ENCODE measurements at regions not wholly inside any gene's neighbourhood (a gene's known extent, or its start where the extent isn't known, plus 50 kb on each side); places are given as distances from the start of the nearest gene placed in this dataset.

DNA sequence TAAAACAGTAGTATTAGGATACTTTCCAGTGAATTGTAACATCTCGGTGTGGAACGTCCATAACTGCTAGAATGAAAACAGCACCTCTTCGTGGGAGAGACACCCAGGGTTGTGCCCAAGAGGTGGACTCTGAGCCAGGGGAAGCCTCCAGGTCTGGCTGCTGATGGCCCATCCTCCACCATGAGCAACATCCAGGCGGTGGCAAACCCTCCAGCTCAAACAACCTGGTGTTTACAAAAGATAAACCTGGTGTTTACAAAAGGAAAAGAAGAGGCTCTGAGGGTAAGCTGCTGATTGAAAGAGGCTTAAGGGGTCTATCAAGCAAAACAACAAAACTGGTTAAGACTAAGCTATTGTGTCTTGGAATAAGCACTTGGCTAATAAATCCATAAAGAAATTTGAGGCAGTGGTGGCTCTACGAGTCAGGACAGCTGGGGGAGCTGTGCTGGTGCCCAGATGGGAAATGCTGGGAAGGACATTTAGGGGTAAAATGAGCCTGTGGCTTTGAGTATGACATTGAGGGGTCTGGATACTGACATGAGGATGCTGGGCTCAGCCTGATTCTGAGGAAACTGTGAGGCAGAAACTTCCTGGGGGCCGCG lies 909.0 kb downstream of the BRD1 start:
- TF ChIP-seq, protein P1, sequence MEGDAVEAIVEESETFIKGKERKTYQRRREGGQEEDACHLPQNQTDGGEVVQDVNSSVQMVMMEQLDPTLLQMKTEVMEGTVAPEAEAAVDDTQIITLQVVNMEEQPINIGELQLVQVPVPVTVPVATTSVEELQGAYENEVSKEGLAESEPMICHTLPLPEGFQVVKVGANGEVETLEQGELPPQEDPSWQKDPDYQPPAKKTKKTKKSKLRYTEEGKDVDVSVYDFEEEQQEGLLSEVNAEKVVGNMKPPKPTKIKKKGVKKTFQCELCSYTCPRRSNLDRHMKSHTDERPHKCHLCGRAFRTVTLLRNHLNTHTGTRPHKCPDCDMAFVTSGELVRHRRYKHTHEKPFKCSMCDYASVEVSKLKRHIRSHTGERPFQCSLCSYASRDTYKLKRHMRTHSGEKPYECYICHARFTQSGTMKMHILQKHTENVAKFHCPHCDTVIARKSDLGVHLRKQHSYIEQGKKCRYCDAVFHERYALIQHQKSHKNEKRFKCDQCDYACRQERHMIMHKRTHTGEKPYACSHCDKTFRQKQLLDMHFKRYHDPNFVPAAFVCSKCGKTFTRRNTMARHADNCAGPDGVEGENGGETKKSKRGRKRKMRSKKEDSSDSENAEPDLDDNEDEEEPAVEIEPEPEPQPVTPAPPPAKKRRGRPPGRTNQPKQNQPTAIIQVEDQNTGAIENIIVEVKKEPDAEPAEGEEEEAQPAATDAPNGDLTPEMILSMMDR (IDR thresholded peaks at IDR 0.05) = no peak
- TF ChIP-seq EZH2 (IDR thresholded peaks at IDR 0.05; ENCODE audit: borderline replicate concordance, insufficient read depth, low read depth, low read length, poor library complexity, severe bottlenecking) = no peak
